ACHN (cell line): ENCODE measurements at regions not wholly inside any gene's neighbourhood (a gene's known extent, or its start where the extent isn't known, plus 50 kb on each side); places are given as distances from the start of the nearest gene placed in this dataset.
"Not testable (repeated sequence)": the region's sequence is repeated elsewhere in the genome, so short reads cannot be mapped to it uniquely, and the experiment has no call there.

Experiments used
- DNase-seq: peaks from one replicate; pipeline ENCODE4 v3.0.0-alpha.2; 2015
- in situ Hi-C: cut with HindIII; loops from 2 replicates; pipeline ENCODE4 v1.10.0; 2017; ENCODE audit warnings: low sequenced_read_pairs, low pct_ligation_motif_present, low pct_unique_long_range_greater_than_20kb

- DNase-seq, in situ Hi-C loops: not testable (repeated sequence)
These were observed 54.4 kb upstream of the MUCL1 start for GRCh38 chr12:54799966-54800365.

- DNase-seq = no peak
- in situ Hi-C loops = no loop called here
These were observed 55.7 kb upstream of the MUCL1 start for GRCh38 chr12:54798651-54799050.

GRCh38 chr12:54796991-54797390, 57.3 kb upstream of the MUCL1 start:
- DNase-seq = no peak
- in situ Hi-C loops = no loop called here

GRCh38 chr12:54795644-54796043, 58.7 kb upstream of the MUCL1 start:
- in situ Hi-C loops = no loop called here
- DNase-seq = no peak

- in situ Hi-C loops = no loop called here
- DNase-seq = no peak
These were observed 68.2 kb upstream of the MUCL1 start for GRCh38 chr12:54786081-54786480.

- in situ Hi-C loops = no loop called here
- DNase-seq = no peak
These were observed 70.2 kb upstream of the MUCL1 start for GRCh38 chr12:54784115-54784514.

GRCh38 chr12:54777031-54777430, 77.3 kb upstream of the MUCL1 start:
- DNase-seq, in situ Hi-C loops: not testable (repeated sequence)

GRCh38 chr12:54773593-54773992, 80.7 kb upstream of the MUCL1 start:
- in situ Hi-C loops = no loop called here

GRCh38 chr12:54765652-54766051, 88.7 kb upstream of the MUCL1 start:
- in situ Hi-C loops = no loop called here
- no peak for DNase-seq

More at GRCh38 chr12:54773593-54773992, 80.7 kb upstream of the MUCL1 start:
- DNase-seq = no peak

- in situ Hi-C loops = no loop called here
- no peak for DNase-seq
These were observed 91.9 kb upstream of the MUCL1 start for GRCh38 chr12:54762390-54762789.

GRCh38 chr12:54759751-54760150, 94.6 kb upstream of the MUCL1 start:
- in situ Hi-C loops = no loop called here
- peak; percentile 54 for DNase-seq

- in situ Hi-C loops = no loop called here
- DNase-seq = no peak
These were observed 102.8 kb upstream of the MUCL1 start for GRCh38 chr12:54751493-54751892.

GRCh38 chr12:54749191-54749818, 101.1 kb upstream of the DCD start:
- peak; percentile 64 for DNase-seq
- in situ Hi-C loops = no loop called here

- in situ Hi-C loops = no loop called here
- no peak for DNase-seq
These were observed 96.4 kb upstream of the DCD start for GRCh38 chr12:54744590-54744989.

GRCh38 chr12:54740882-54741281, 92.7 kb upstream of the DCD start:
- DNase-seq = no peak
- in situ Hi-C loops = no loop called here

GRCh38 chr12:54736549-54736948, 88.4 kb upstream of the DCD start:
- in situ Hi-C loops = no loop called here
- DNase-seq = no peak

GRCh38 chr12:54734196-54734950, 86.2 kb upstream of the DCD start:
- no peak for DNase-seq
- in situ Hi-C loops = no loop called here

GRCh38 chr12:54725233-54725843, 77.2 kb upstream of the DCD start:
- peak; percentile 49 for DNase-seq
- in situ Hi-C loops = no loop called here

GRCh38 chr12:54723379-54724256, 75.5 kb upstream of the DCD start:
- peak; percentile 46 for DNase-seq
- in situ Hi-C loops = no loop called here
